GM12872 (cell line): ENCODE measurements at regions not wholly inside any gene's neighbourhood (a gene's known extent, or its start where the extent isn't known, plus 50 kb on each side); places are given as distances from the start of the nearest gene placed in this dataset.
A peak's percentile ranks its signal among the peaks of the same experiment; 100 is the strongest.

Experiments used
- TF ChIP-seq, protein P1 (sequence below): IDR thresholded peaks from 3 replicates; pipeline ENCODE4 v1.5.1; 2011; ENCODE audit warnings: low read depth, mild to moderate bottlenecking, low read length, moderate library complexity; ENCODE audit not compliant: insufficient read depth

GRCh38 chr17:21513012-21513570, 136.9 kb downstream of the KCNJ12 start:
- TF ChIP-seq, protein P1, sequence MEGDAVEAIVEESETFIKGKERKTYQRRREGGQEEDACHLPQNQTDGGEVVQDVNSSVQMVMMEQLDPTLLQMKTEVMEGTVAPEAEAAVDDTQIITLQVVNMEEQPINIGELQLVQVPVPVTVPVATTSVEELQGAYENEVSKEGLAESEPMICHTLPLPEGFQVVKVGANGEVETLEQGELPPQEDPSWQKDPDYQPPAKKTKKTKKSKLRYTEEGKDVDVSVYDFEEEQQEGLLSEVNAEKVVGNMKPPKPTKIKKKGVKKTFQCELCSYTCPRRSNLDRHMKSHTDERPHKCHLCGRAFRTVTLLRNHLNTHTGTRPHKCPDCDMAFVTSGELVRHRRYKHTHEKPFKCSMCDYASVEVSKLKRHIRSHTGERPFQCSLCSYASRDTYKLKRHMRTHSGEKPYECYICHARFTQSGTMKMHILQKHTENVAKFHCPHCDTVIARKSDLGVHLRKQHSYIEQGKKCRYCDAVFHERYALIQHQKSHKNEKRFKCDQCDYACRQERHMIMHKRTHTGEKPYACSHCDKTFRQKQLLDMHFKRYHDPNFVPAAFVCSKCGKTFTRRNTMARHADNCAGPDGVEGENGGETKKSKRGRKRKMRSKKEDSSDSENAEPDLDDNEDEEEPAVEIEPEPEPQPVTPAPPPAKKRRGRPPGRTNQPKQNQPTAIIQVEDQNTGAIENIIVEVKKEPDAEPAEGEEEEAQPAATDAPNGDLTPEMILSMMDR = peak; percentile 64

DNA sequence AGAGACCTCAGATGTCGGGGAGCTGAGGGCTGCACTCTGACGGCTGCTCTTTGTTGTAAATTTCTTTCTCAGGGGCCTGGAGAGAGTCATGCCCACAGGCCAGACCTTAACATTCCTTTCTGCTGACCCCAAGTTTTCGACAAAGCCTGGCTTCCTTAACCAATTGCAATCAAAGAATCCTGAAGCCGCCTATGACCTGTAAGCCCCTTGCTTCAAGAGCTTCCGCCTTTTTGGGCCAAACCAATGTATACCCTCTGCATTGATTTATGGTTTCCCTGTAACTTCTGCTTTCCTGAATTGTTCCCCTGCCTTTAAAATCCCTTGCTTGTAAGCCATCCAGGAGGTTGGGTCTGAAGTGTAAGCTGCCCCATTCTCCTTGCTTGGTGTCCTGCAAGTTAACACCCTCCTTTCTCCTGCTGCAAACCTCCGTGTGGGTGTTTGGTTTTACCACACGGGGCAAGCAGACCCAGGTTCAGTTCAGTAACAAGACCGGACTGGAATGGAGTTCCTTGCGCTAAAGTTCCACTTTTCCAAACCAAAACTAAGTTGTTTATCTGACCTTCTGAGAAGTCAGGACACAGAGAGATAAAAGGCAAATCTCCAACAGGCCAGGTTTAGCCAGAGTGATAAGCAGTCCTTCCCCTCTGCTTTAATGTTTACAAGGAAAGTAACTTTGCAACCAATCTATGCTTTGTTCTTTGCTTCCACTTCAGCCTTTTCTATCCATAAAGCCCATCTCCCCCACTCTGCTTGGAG, 141.6 kb downstream of the KCNJ12 start:
- TF ChIP-seq, protein P1 = no peak

DNA sequence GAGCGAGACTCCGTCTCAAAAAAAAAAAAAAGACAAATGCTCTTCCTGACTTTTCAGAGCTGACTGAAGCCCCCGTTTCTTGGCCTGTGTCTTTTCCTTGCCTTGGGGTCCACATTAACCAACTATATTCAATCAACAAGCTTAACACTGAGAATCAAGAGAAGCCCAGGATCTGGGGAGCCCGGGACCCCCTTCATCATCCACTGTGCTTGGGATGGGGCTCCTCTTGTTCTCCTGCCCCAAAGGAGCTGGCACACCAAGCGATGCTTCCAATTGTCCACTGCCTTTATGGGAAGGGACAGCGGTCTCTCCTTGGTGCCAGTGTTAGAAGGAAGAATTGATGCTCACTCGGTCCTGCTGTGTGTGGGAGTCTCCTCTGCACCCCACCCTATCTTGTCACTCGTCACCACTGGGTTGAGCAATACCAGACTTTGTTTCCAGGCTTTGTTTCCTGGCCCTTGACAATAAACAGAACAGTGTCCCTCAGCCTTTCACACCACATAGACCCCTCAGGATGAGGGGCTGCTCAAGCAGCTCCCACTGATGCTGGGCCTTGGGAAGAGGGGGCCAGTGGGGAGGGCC, 146.7 kb downstream of the KCNJ12 start:
- TF ChIP-seq, protein P1 = no peak

DNA sequence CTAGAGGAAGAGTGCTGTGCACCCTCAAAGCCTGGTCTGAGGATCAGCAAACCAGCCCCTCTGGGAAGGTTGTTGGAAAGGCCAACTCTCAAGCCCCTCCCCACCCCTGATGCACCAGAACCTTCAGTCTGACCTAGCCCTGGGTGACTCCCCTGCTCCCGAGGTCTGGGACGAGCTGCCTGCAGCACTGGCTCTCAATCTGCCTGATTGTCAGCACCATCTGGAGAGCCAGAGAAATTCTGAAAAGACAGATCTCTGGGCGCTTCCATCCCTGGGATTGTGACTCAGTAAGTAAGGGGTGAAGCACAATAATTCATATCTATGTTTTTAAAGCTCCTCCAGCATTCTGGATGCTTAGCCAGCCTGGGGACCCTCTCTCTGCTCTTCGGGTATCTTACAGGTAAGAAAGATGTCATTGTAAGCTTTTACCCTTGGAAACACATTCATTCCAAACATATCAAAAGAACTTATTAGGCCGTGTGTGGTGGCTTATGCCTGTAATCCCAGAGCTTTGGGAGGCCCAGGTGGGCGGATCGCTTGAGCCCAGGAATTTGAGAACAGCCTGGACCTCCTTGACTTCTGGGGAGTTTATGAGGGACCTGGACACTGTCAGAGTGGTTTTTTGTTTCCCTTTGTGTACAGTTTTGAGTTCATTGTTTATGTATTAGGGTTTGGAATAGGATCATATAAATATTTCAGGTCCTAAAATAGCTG, 147.5 kb downstream of the KCNJ12 start:
- TF ChIP-seq, protein P1 = no peak

DNA sequence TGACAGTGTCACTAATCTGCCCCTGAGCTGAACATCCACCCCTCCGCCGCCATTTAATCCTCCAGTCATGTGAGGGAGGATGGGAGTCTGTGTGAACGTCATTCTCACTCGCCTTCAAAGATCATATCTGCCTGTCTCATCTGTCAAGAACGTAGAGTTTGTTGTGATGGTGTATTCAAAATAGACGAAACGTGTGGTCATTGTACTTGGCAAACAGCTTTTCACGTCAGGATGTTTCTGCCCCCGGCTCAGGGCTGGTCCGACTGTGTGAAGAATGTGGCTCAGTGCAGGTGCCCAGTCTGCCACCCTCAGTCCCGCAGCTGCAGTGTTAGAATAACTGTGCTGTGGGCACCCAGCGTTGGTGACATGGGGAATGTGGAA, 148.0 kb downstream of the KCNJ12 start:
- TF ChIP-seq, protein P1 = no peak

GRCh38 chr17:21525464-21526130, 149.4 kb downstream of the KCNJ12 start:
- TF ChIP-seq, protein P1 = 0 out of 3 replicates have a peak, but pooled peaks have one; percentile 3

GRCh38 chr17:21528031-21528695, 152.0 kb downstream of the KCNJ12 start:
- TF ChIP-seq, protein P1 = no peak
